Thoracic aorta (tissue), 2 donors: ENCODE measurements at regions not wholly inside any gene's neighbourhood (a gene's known extent, or its start where the extent isn't known, plus 50 kb on each side); places are given as distances from the start of the nearest gene placed in this dataset.
"Not testable (repeated sequence)": the region's sequence is repeated elsewhere in the genome, so short reads cannot be mapped to it uniquely, and the experiment has no call there.

ENCODE experiments used
- ATAC-seq: fragments of 150-250 bp; one replicate; pipeline ENCODE4 v1.8.0; 2017; ENCODE audit warnings: low read depth; ENCODE audit not compliant: insufficient number of reproducible peaks, low FRiP score
- DNase-seq: peaks from one replicate; pipeline ENCODE4 v3.0.0-alpha.2; 2020; ENCODE audit warnings: low spot score
- H3K27ac ChIP-seq, 2 donors: fragments of 200-600 bp; sonication (generic); 1 replicate in 1 of 2; 2 replicates in 1 of 2; pipeline ENCODE4 v1.5.1; 2016; ENCODE audit warnings: mild to moderate bottlenecking in 2 of 2, moderate library complexity in 2 of 2
- H3K27me3 ChIP-seq: fragments of 200-600 bp; sonication (generic); replicated peaks from 2 replicates; pipeline ENCODE4 v1.6.0; 2016; ENCODE audit warnings: mild to moderate bottlenecking; ENCODE audit not compliant: insufficient read depth
- H3K36me3 ChIP-seq: fragments of 200-600 bp; sonication (generic); one replicate; pipeline ENCODE4 v1.5.1; 2016
- H3K4me1 ChIP-seq, 2 donors: fragments of 200-600 bp; sonication (generic); 1 replicate in 1 of 2; 2 replicates in 1 of 2; pipeline versions ENCODE4 v1.5.1 to v1.6.0; 2016; ENCODE audit warnings: low read depth in 2 of 2, mild to moderate bottlenecking in 1 of 2; ENCODE audit not compliant: control insufficient read depth in 1 of 2
- H3K4me3 ChIP-seq: fragments of 200-600 bp; sonication (generic); 2 replicates; pipeline ENCODE4 v1.5.1; 2016; ENCODE audit warnings: mild to moderate bottlenecking
- H3K9me3 ChIP-seq: fragments of 200-600 bp; sonication (generic); 2 replicates; pipeline ENCODE4 v1.5.1; 2016
- CTCF ChIP-seq: fragments of 200-600 bp; sonication (generic); IDR thresholded peaks from one replicate; pipeline ENCODE4 v1.5.1; 2019; ENCODE audit warnings: antibody characterized with exemption

GRCh38 chr7:53358269-53358668 is 322.8 kb downstream of the POM121L12 start:
- Histone ChIP-seq H3K27ac (no peak overlapping the region), H3K4me1 (no peaks in the 10 kb centered on the region), H3K27me3 (no peaks in the 10 kb centered on the region), H3K4me3 (no peak overlapping the region), H3K9me3 (no peaks in the 10 kb centered on the region), H3K36me3 (no peaks in the 10 kb centered on the region)
- DNase-seq (no peak), ATAC-seq (no peak)
- TF ChIP-seq CTCF = no peak

- Histone ChIP-seq H3K4me3 (no peak overlapping the region), H3K36me3 (no peaks in the 10 kb centered on the region), H3K4me1 (no peaks in the 10 kb centered on the region), H3K9me3 (no peaks in the 10 kb centered on the region), H3K27me3 (no peaks in the 10 kb centered on the region), H3K27ac (no peak overlapping the region)
- DNase-seq = no peak
- TF ChIP-seq CTCF = no peak
- ATAC-seq = no peak
Observed at GRCh38 chr7:53383131-53383530, 347.7 kb downstream of the POM121L12 start.

GRCh38 chr7:53385239-53385638 is 349.8 kb downstream of the POM121L12 start:
- H3K9me3 ChIP-seq, ATAC-seq, H3K27me3 ChIP-seq, H3K27ac ChIP-seq, H3K4me3 ChIP-seq, H3K36me3 ChIP-seq, H3K4me1 ChIP-seq, DNase-seq: not testable (repeated sequence)

- no peak overlapping the region for H3K27ac ChIP-seq
- TF ChIP-seq CTCF = no peak
Observed at GRCh38 chr7:53387515-53387914, 352.1 kb downstream of the POM121L12 start.

GRCh38 chr7:53397911-53398310 is 362.5 kb downstream of the POM121L12 start:
- TF ChIP-seq CTCF = no peak
- no peak for DNase-seq
- Histone ChIP-seq H3K27ac (no peak overlapping the region), H3K27me3 (no peaks in the 10 kb centered on the region), H3K36me3 (no peaks in the 10 kb centered on the region), H3K4me1 (no peaks in the 10 kb centered on the region), H3K4me3 (no peak overlapping the region), H3K9me3 (no peaks in the 10 kb centered on the region)
- no peak for ATAC-seq

More at GRCh38 chr7:53387515-53387914, 352.1 kb downstream of the POM121L12 start:
- DNase-seq (no peak), ATAC-seq (no peak)
- Histone ChIP-seq H3K36me3 (no peaks in the 10 kb centered on the region), H3K27me3 (no peaks in the 10 kb centered on the region), H3K4me1 (no peaks in the 10 kb centered on the region), H3K4me3 (no peak overlapping the region), H3K9me3 (no peaks in the 10 kb centered on the region)

GRCh38 chr7:53398566-53398965 is 363.1 kb downstream of the POM121L12 start:
- no peaks in the 10 kb centered on the region for H3K27me3 ChIP-seq
- DNase-seq (no peak), ATAC-seq (no peak)
- no peak overlapping the region for H3K27ac ChIP-seq
- no peak for TF ChIP-seq CTCF
- no peaks in the 10 kb centered on the region for H3K36me3 ChIP-seq
- no peaks in the 10 kb centered on the region for H3K4me1 ChIP-seq
- H3K9me3 ChIP-seq = no peaks in the 10 kb centered on the region
- no peak overlapping the region for H3K4me3 ChIP-seq
